ENCODE measurements at regions not wholly inside any gene's neighbourhood (a gene's known extent, or its start where the extent isn't known, plus 50 kb on each side); places are given as distances from the start of the nearest gene placed in this dataset.

GRCh38 chr15:61411902-61412510 is 182.9 kb upstream of the RORA start:
- TF ChIP-seq POLR2A (IDR thresholded peaks at IDR 0.05): no peak
- no peak for TF ChIP-seq CTCF (IDR thresholded peaks at IDR 0.05)

Measured in body of pancreas (tissue), 4 donors.